DND-41 (cell line): ENCODE measurements at regions not wholly inside any gene's neighbourhood (a gene's known extent, or its start where the extent isn't known, plus 50 kb on each side); places are given as distances from the start of the nearest gene placed in this dataset.

ENCODE experiments used
- ATAC-seq: fragments of 200-7000 bp; cut with Tn5 transposase; 3 replicates; pipeline ENCODE4 v1.9.1; 2021; ENCODE audit warnings: low read depth; ENCODE audit not compliant: insufficient read depth
- DNase-seq: peaks from one replicate; pipeline ENCODE4 v3.0.0-alpha.2; 2020
- H2AFZ ChIP-seq: 2 replicates; pipeline ENCODE4 v1.6.0; 2012; ENCODE audit warnings: low read depth, low read length
- H3K27ac ChIP-seq: 2 replicates; pipeline ENCODE4 v1.5.1; 2012; ENCODE audit warnings: low read length, inconsistent platforms
- H3K27me3 ChIP-seq: fragments of 200-600 bp; sonication (generic); 2 replicates; pipeline ENCODE4 v1.6.0; 2012; ENCODE audit warnings: low read length, mild to moderate bottlenecking, inconsistent platforms; ENCODE audit not compliant: insufficient read depth, poor library complexity
- H3K36me3 ChIP-seq: 2 replicates; pipeline ENCODE4 v1.5.1; 2012; ENCODE audit warnings: low read length, inconsistent platforms; ENCODE audit not compliant: insufficient read depth
- H3K4me1 ChIP-seq: 2 replicates; pipeline ENCODE4 v1.5.1; 2012; ENCODE audit warnings: mild to moderate bottlenecking, low read length; ENCODE audit not compliant: insufficient read depth
- H3K4me2 ChIP-seq: 2 replicates; pipeline ENCODE4 v1.6.0; 2012; ENCODE audit warnings: mild to moderate bottlenecking, moderate library complexity, low read length, inconsistent platforms; ENCODE audit not compliant: insufficient read depth
- H3K4me3 ChIP-seq, 2 experiments: fragments of 200-600 bp in 1 of 2; shearing (Covaris generic) in 1 of 2; 2 replicates each; pipeline ENCODE4 v1.5.1; 2012 to 2016; ENCODE audit warnings: inconsistent platforms in 2 of 2, low read length in 2 of 2, mild to moderate bottlenecking in 2 of 2, low read depth in 1 of 2, moderate library complexity in 1 of 2
- H3K79me2 ChIP-seq: 2 replicates; pipeline ENCODE4 v1.6.0; 2012; ENCODE audit warnings: low read length, inconsistent platforms; ENCODE audit not compliant: insufficient read depth
- H3K9ac ChIP-seq: 2 replicates; pipeline ENCODE4 v1.6.0; 2012; ENCODE audit warnings: low read depth, mild to moderate bottlenecking, inconsistent platforms, low read length, moderate library complexity
- H3K9me3 ChIP-seq: 2 replicates; pipeline ENCODE4 v1.5.1; 2012; ENCODE audit warnings: low read length, moderate library complexity, mild to moderate bottlenecking, inconsistent platforms; ENCODE audit not compliant: insufficient read depth, severe bottlenecking
- H4K20me1 ChIP-seq: 2 replicates; pipeline ENCODE4 v1.6.0; 2012; ENCODE audit warnings: low read length; ENCODE audit not compliant: insufficient read depth
- CTCF ChIP-seq: IDR thresholded peaks from 2 replicates; pipeline ENCODE4 v1.5.1; 2012; ENCODE audit warnings: borderline replicate concordance, low read length, moderate library complexity, mild to moderate bottlenecking; ENCODE audit not compliant: poor library complexity, severe bottlenecking; ENCODE audit errors: extremely low read depth
- EZH2 ChIP-seq: IDR thresholded peaks from 3 replicates; pipeline ENCODE4 v1.6.1; 2012; ENCODE audit warnings: borderline replicate concordance, low read depth, mild to moderate bottlenecking, moderate library complexity, low read length, inconsistent platforms; ENCODE audit not compliant: severe bottlenecking

GRCh38 chr12:105740970-105741725 lies 397.6 kb downstream of the NUAK1 start:
- Histone ChIP-seq H3K9ac (no peak overlapping the region), H4K20me1 (no peaks in the 10 kb centered on the region), H2AFZ (no peak overlapping the region), H3K36me3 (no peaks in the 10 kb centered on the region), H3K4me2 (no peak overlapping the region), H3K4me3 (no peak overlapping the region), H3K27ac (no peak overlapping the region), H3K79me2 (no peaks in the 10 kb centered on the region), H3K4me1 (no peaks in the 10 kb centered on the region), H3K9me3 (no peaks in the 10 kb centered on the region), H3K27me3 (peaks cover 11% of the 10 kb centered on the region)
- no peak for TF ChIP-seq EZH2
- TF ChIP-seq CTCF: no peak
- DNase-seq (no peak), ATAC-seq (no peak)

DNA sequence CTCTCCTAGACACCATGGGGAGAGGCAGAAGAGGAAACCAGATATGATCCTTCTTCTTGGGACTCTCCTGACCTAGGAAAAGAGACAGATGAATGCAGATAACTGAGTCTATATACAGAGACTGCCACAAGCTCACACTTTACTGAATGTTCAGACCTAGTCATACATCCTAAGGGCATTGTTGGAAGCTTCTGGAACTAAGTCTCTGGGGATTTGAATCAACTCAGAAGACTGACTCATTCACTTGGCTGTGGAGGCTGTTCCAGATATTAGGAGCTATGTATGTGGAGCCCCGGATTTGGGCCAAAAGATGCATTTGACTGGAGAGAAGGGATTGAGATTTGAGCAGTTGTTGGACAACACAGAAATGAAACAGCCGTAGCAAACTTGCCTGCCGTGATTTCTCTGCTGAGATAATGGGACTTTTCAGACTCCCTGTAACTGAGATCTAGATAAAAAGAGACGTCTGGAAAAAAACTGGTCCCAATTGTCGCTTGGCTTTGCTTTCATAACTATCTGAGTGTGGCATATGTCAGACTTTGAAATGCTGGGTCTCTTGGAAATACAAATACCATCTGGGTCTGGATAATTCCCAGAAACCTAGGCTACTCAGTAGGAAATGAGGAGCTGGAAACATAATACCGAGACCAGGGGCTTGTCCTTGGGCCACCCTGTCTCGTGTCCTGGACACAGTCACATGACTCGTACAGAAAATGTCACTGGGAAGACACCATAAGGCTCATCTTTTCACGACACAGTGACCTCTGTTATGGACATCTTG lies 396.8 kb downstream of the NUAK1 start:
- Histone ChIP-seq H3K4me3 (no peak overlapping the region), H3K36me3 (no peaks in the 10 kb centered on the region), H3K9ac (no peak overlapping the region), H2AFZ (no peak overlapping the region), H3K9me3 (no peaks in the 10 kb centered on the region), H3K4me2 (no peak overlapping the region), H3K79me2 (no peaks in the 10 kb centered on the region), H3K27ac (no peak overlapping the region), H3K27me3 (peaks cover 11% of the 10 kb centered on the region), H4K20me1 (no peaks in the 10 kb centered on the region), H3K4me1 (no peaks in the 10 kb centered on the region)
- ATAC-seq (no peak), DNase-seq (no peak)
- TF ChIP-seq CTCF (no peak), EZH2 (no peak)

DNA sequence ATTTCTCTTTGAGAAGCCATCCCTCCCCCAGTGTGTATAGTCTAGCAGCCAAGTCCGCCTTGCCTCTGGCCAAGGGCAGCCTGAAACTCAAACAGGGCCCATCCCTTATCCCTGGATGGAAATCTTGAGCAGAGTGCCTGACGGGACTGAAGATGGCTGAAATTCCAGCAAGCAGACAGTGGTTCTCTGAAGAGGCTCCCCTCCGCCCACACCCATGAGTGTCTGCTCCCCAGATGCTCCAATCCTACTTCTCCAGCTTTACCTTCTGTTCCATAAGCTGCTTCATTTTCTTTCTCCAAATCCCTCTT lies 396.2 kb downstream of the NUAK1 start:
- H3K4me3 ChIP-seq: no peak overlapping the region
- no peak for TF ChIP-seq EZH2
- H2AFZ ChIP-seq: no peak overlapping the region
- no peak overlapping the region for H3K4me2 ChIP-seq
- H3K79me2 ChIP-seq: no peaks in the 10 kb centered on the region
- H3K27ac ChIP-seq: no peak overlapping the region
- H3K27me3 ChIP-seq: peaks cover 11% of the 10 kb centered on the region
- no peaks in the 10 kb centered on the region for H3K9me3 ChIP-seq
- no peaks in the 10 kb centered on the region for H3K4me1 ChIP-seq
- no peak for ATAC-seq
- DNase-seq: no peak
- H3K9ac ChIP-seq: no peak overlapping the region
- no peaks in the 10 kb centered on the region for H4K20me1 ChIP-seq
- H3K36me3 ChIP-seq: no peaks in the 10 kb centered on the region

DNA sequence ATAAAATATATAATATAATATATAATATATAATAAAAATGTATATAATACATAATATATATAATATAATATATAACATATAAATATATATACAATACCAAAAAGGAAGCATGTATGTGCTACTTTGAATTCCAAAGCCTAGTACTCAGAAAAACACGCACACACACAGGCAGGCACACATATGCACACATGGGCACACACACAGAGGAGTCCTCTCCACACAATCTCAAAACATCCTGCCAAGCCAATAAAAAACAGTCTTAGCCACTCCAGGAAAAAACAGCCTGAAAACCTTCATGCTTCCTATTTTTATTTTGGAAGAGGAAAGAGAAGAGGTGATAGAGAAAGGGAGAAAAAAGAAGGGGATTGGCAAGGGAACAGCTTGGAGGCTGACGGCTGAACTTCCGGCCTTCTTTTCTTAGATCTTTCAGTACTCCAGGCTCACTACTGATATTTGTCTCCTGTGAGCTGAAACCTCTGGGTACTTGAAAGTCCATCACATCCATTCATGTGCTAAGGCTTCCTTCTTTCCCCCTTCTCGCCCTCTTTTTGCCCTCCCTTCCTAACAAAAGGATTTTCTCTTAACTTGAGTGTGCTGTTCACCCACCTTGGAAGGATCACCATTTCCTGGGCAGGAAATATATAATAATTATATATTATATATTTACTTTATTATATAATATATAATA lies 394.2 kb downstream of the NUAK1 start:
- ATAC-seq (no peak), DNase-seq (no peak)
- Histone ChIP-seq H3K79me2 (no peaks in the 10 kb centered on the region), H4K20me1 (no peaks in the 10 kb centered on the region), H3K27me3 (peaks cover 9% of the 10 kb centered on the region), H3K4me2 (no peak overlapping the region), H3K4me3 (no peak overlapping the region), H3K27ac (no peak overlapping the region), H3K4me1 (no peaks in the 10 kb centered on the region), H3K36me3 (no peaks in the 10 kb centered on the region), H3K9ac (no peak overlapping the region), H2AFZ (no peak overlapping the region), H3K9me3 (no peaks in the 10 kb centered on the region)
- TF ChIP-seq EZH2: no peak
- no peak for TF ChIP-seq CTCF
